Ascending aorta (tissue), 2 donors: ENCODE measurements at regions not wholly inside any gene's neighbourhood (a gene's known extent, or its start where the extent isn't known, plus 50 kb on each side); places are given as distances from the start of the nearest gene placed in this dataset.
"Not testable (repeated sequence)": the region's sequence is repeated elsewhere in the genome, so short reads cannot be mapped to it uniquely, and the experiment has no call there.

Experiments
- DNase-seq, 2 donors: peaks; one replicate each; pipeline ENCODE4 v3.0.0-alpha.2; 2019; ENCODE audit warnings: low spot score in 2 of 2
- H3K27ac ChIP-seq, 2 donors: fragments of 200-600 bp; sonication (generic); one replicate each; pipeline ENCODE4 v1.5.1; 2016 to 2017; ENCODE audit warnings: mild to moderate bottlenecking in 1 of 2
- H3K27me3 ChIP-seq: fragments of 200-600 bp; sonication (generic); one replicate; pipeline ENCODE4 v1.5.1; 2017
- H3K36me3 ChIP-seq, 2 donors: fragments of 200-600 bp; sonication (generic); one replicate each; pipeline ENCODE4 v1.5.1; 2016
- H3K4me1 ChIP-seq, 2 donors: fragments of 200-600 bp; sonication (generic); one replicate each; pipeline ENCODE4 v1.5.1; 2016 to 2017; ENCODE audit warnings: mild to moderate bottlenecking in 1 of 2
- H3K4me3 ChIP-seq, 2 donors: fragments of 200-600 bp; sonication (generic); one replicate each; pipeline ENCODE4 v1.5.1; 2016 to 2017; ENCODE audit warnings: mild to moderate bottlenecking in 1 of 2
- H3K9me3 ChIP-seq, 2 donors: fragments of 200-600 bp; sonication (generic); one replicate each; pipeline ENCODE4 v1.5.1; 2016
- CTCF ChIP-seq, 3 experiments: fragments of 200-600 bp in 2 of 3; fragments of 450-650 bp in 1 of 3; sonication (generic) in 2 of 3; IDR thresholded peaks; one replicate each; pipeline ENCODE4 v1.5.1; 2016 to 2019; ENCODE audit warnings: antibody characterized with exemption in 3 of 3, mild to moderate bottlenecking in 1 of 3, moderate library complexity in 1 of 3
- intact Hi-C: fragments of 100-400 bp; cut with DNase I; formaldehyde crosslinking; loops from one replicate; pipeline ENCODE4 v1.15.1; 2023

- Histone ChIP-seq H3K4me1 (no peaks in the 10 kb centered on the region), H3K27ac (no peak overlapping the region), H3K4me3 (no peak overlapping the region), H3K27me3 (no peaks in the 10 kb centered on the region), H3K9me3 (no peaks in the 10 kb centered on the region), H3K36me3 (no peaks in the 10 kb centered on the region)
- no peak for DNase-seq
- TF ChIP-seq CTCF (IDR thresholded peaks at IDR 0.05): no peak
- intact Hi-C loops: loop anchor here (10.0 kb wide), 1 partner anchor 108 kb away; no protein-coding TSS in a partner anchor
Observed at GRCh38 chr16:88196471-88197400, 186.0 kb upstream of the ZNF469 start.

GRCh38 chr16:88197481-88198456, 185.0 kb upstream of the ZNF469 start:
- Histone ChIP-seq H3K4me1 (no peaks in the 10 kb centered on the region), H3K27me3 (no peaks in the 10 kb centered on the region), H3K4me3 (no peak overlapping the region), H3K36me3 (no peaks in the 10 kb centered on the region), H3K27ac (no peak overlapping the region), H3K9me3 (no peaks in the 10 kb centered on the region)
- DNase-seq: no peak
- no peak for TF ChIP-seq CTCF (IDR thresholded peaks at IDR 0.05)
- intact Hi-C loops: loop anchor here (10.0 kb wide), 1 partner anchor 107 kb away; no protein-coding TSS in a partner anchor

GRCh38 chr16:88198457-88199295, 184.1 kb upstream of the ZNF469 start:
- H3K9me3 ChIP-seq, H3K27ac ChIP-seq, H3K27me3 ChIP-seq, H3K4me3 ChIP-seq, H3K4me1 ChIP-seq, H3K36me3 ChIP-seq, DNase-seq: not testable (repeated sequence)
- intact Hi-C loops: loop anchor here (10.0 kb wide), 1 partner anchor 106 kb away; no protein-coding TSS in a partner anchor

- not testable (repeated sequence) for H3K4me1 ChIP-seq, DNase-seq, H3K9me3 ChIP-seq, H3K27me3 ChIP-seq, H3K27ac ChIP-seq, H3K36me3 ChIP-seq, H3K4me3 ChIP-seq
- intact Hi-C loops: loop anchor here (10.0 kb wide), 1 partner anchor 105 kb away; no protein-coding TSS in a partner anchor
Observed at GRCh38 chr16:88199296-88200153, 183.2 kb upstream of the ZNF469 start.

GRCh38 chr16:88200154-88200895, 182.4 kb upstream of the ZNF469 start:
- H3K27ac ChIP-seq, H3K27me3 ChIP-seq, H3K36me3 ChIP-seq, H3K9me3 ChIP-seq, DNase-seq, H3K4me1 ChIP-seq, intact Hi-C loops, H3K4me3 ChIP-seq: not testable (repeated sequence)

GRCh38 chr16:88200896-88201185, 181.9 kb upstream of the ZNF469 start:
- DNase-seq: no peak

GRCh38 chr16:88201611-88202010, 181.1 kb upstream of the ZNF469 start:
- intact Hi-C loops, H3K4me1 ChIP-seq, H3K27ac ChIP-seq, H3K4me3 ChIP-seq, DNase-seq, H3K9me3 ChIP-seq, H3K36me3 ChIP-seq, H3K27me3 ChIP-seq: not testable (repeated sequence)

More at GRCh38 chr16:88200896-88201185, 181.9 kb upstream of the ZNF469 start:
- TF ChIP-seq CTCF (IDR thresholded peaks at IDR 0.05): no peak
- Histone ChIP-seq H3K4me3 (no peak overlapping the region), H3K4me1 (no peaks in the 10 kb centered on the region), H3K27me3 (no peaks in the 10 kb centered on the region), H3K36me3 (no peaks in the 10 kb centered on the region), H3K27ac (no peak overlapping the region), H3K9me3 (no peaks in the 10 kb centered on the region)
- intact Hi-C loops: no loop called here
